Hepatic stellate cell (primary cell): ENCODE measurements at regions not wholly inside any gene's neighbourhood (a gene's known extent, or its start where the extent isn't known, plus 50 kb on each side); places are given as distances from the start of the nearest gene placed in this dataset.
A peak's percentile ranks its signal among the peaks of the same experiment; 100 is the strongest.
"Not testable (repeated sequence)": the region's sequence is repeated elsewhere in the genome, so short reads cannot be mapped to it uniquely, and the experiment has no call there.

ENCODE experiments used
- DNase-seq: peaks from one replicate; pipeline ENCODE4 v3.0.0; 2011; ENCODE audit warnings: low spot score

DNA sequence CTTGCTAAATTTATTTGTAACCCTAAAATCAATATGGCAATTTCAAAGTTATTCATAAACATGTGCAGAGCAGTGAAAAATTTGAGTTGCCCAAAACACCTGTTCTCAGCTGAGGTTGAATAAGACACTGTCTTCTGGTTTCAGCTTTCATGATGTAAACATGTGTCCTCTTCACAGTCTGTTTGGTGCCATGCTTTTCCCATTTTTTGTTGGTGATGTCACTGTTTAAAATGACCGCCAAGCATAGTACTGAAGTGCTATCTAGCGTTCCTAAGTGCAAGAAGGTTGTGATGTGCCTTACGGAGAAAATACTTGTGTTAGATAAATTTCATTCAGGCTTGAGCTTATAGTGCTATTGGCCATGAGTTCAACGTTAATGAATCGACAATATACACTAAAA lies 580.8 kb downstream of the ACTL7B start:
- no peak for DNase-seq

GRCh38 chr9:108273988-108274387 lies 581.8 kb downstream of the ACTL7B start:
- DNase-seq, result no peak

- DNase-seq, result peak; percentile 19
Measured at GRCh38 chr9:108272349-108272899, 583.4 kb downstream of the ACTL7B start.

DNA sequence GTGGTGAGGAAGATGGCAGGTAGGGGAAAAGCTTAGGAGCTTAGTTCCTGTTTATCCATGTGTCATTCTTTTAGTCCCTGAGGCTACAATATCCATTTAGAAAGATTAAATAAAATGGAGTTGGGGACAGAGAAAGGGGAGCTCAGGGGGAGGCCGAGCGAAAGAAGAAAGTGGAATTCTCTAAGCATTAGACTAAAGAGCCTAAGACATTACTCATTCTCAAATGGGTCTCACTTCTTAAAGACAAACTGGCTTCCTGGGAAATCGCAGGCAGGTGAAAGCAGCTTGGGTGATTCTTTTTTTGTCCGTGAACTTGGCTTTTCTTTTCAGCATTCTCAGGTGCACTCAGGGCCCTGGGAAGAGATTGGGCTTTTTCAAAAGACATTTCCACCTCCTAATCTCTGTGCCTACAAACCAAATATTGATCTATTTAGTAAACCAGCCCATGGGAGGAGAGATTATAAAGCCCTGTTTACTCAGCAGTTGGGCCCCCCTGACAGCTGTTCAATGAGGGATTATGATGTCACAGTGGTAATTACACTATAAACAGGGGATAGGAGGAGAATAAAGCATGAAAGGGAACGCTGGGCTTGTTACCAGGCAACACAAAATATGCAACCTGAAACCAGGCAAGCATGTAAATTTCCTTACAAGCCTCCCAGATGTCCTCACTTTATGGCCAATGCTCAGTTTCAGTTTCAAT lies 584.0 kb downstream of the ACTL7B start:
- DNase-seq, result peak; percentile 15

GRCh38 chr9:108271236-108271635 lies 584.5 kb downstream of the ACTL7B start:
- DNase-seq, result no peak

DNA sequence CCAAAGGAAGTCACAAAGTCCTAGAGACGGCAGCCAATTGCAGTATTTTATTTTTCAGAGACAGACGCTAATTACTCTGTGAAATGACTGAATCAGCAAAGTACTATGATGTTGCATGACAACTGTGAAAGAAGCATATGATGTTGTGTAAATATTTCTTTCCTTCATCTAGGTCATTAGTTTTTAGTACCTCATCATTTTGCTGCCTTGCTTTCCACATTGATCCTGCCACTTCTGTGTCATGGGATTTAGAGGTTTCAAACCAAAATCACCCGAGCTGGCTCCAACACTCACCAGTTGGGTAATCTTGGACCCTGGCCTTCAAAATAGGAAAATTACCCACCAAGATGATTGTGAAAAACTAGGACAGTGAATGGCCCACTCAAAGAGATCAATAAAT lies 585.2 kb downstream of the ACTL7B start:
- no peak for DNase-seq

DNA sequence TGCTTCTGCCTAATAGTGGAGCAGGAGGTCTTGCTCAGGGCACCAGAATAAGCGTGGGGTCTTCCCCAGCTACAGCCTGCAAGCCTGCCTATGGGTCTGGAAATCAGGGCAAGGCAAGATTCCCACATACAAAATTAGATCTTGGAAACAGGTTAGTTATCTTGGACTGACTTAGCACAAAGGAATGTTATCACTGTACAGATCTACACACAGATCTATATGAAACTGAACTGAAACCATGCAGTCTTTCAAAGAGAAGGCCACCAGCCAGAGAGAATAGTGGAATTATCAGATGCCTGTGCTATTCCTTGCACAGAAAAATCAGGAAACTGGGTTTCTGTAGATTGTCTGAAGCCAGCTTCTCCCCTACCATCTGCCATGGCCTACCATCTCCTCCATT lies 585.7 kb downstream of the ACTL7B start:
- no peak for DNase-seq

DNA sequence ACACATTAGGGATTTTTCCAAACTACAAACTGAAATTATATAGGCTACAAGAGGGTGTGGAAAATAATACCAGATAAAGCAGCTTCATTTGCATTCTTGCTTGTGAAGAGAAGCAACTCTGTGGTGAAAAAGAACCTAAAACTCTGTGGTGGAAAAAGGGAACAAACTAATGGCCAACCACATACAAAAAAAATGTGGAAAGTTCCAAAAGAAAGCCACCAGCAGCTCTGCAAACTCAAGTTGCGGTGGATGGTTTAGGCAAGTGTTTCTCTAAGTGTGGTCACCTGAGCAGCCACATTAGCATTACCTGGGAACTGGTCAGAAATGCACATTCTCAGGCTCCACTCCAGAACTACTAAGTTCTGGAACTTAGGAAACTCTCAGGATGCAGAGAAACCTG lies 586.4 kb downstream of the ACTL7B start:
- no peak for DNase-seq

- DNase-seq, result no peak
Measured at GRCh38 chr9:108265065-108265464, 590.7 kb downstream of the ACTL7B start.

DNA sequence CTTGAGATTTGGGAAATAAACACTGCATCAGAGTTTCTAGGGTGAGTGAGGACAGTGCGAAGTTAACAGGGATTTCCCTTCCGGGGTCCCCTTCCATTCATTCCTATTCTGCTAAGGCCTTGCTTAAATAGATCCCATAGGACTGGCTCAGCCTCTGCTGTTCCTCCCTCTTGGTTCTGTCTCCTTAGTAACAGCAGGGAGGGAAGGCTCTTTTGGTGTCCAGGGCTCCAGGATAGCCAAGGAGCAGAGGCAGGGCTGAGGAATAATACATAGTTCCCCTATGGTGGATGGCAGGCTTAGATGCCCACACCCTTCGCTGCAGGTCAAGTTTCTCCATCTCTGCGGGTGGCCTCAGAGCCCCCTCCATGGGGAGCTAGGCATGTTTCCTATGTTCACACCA lies 591.7 kb downstream of the ACTL7B start:
- DNase-seq, result no peak

- no peak for DNase-seq
Measured at GRCh38 chr9:108262836-108263235, 593.0 kb downstream of the ACTL7B start.

DNA sequence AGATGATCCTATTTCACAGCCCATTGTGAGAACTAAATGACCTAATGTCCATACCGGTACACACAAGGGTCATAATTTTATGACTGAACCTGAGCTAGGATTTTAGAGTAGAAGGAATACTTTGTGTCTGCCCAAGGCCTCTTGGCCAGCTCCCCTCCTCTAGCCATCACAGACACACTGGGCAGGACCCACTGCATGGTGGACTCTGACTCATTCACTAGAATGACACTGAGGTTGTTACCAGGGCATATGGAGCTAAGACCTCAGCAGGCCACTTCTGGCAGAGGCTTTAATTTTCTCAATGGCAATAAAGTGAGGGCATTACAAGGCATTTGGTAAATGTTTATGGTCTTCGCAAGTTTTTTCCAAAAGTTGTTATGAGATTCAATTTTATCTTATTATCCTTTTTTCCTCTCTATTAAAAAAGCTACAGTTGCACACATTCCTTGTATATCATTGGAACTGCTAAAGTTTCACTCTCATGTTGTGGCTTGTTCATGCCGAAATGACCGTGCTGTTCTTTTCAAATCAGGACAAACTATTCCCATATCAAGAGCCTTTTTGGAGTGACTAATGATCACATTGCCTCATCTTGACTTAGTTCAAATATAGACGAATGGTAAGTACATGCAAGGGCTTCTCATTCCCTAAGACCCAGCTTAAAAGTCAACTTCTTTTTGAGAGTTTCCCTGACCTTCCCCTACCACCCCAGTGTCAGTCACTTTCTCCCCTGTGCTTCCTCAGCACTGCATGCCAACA lies 595.7 kb downstream of the ACTL7B start:
- DNase-seq, result no peak

GRCh38 chr9:108258640-108259039 lies 597.1 kb downstream of the ACTL7B start:
- no peak for DNase-seq

DNA sequence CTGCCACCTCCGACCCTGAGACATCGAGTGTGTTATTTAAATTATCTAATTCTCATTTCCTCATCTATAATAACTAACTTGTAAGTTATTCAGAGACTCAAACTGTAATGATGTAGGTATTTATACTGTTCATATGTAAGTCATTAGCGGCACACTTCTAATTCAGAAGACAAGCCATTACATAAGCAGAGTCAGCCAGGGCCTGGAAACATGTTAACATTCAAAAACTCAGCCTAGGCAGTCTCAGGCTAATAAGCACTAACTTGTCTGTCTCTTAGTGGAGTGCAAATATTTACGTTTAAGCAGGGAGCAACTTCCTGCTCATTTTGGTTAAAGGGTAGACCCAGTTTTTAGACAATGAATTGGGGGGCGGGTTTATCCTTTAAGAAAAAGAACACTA lies 598.4 kb downstream of the ACTL7B start:
- DNase-seq, result no peak

- DNase-seq, result no peak
Measured at GRCh38 chr9:108254236-108254635, 601.5 kb downstream of the ACTL7B start.

DNA sequence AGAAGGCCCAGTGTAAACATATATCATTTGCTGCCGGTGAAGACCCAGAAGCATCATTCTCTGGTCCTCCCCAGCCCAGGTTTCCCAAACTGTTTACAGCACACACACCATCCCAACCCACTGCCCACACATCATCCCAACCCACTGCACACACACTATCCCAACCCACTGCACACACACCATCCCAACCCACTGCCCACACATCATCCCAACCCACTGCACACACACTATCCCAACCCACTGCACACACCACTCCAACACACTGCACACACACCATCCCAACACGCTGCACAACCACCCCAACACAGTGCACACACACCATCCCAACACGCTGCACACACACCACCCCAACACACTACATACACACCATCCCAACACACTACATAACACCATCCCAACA lies 608.4 kb downstream of the ACTL7B start:
- DNase-seq, result not testable (repeated sequence)

DNA sequence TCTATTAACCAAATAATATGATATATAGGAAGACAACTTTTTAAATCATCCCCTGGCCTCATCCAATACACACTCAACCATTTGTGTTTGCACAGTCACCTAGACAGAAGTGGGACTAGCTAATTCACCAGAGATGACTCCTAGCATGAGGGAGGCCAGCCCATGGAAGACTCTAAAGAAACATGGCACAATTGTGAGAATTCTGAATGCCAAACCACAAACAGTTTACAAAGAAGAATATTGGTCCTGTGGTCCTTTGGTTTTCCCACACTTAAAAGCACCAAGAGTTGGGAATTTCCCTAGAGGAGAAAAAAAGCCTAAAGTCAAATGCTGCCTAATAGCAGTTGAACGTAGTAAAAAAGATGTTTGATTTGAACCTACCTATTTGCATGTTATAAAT lies 609.9 kb downstream of the ACTL7B start:
- no peak for DNase-seq

DNA sequence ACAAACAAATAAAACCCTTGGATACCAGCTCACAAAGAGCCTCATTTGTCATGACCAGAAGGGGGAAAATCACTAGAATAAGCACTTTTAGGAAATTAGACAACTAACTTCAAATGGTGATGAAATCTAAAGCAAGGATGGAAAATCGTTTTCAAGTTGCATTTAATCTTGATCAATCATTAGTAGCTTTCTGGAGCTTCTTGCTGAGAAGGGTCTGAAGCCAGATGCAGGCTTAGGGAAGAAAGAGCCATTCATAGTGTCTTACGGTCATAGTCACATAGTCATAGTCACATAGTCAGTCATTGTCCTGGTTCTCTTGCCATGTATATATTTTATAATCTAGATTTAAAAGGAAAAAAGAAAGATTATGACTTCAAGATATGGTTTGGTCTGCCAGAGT lies 610.5 kb downstream of the ACTL7B start:
- DNase-seq, result no peak

- DNase-seq, result no peak
Measured at GRCh38 chr9:108244686-108245085, 611.1 kb downstream of the ACTL7B start.

GRCh38 chr9:108241384-108242073 lies 614.3 kb downstream of the ACTL7B start:
- DNase-seq, result no peak

GRCh38 chr9:108239696-108240321 lies 616.0 kb downstream of the ACTL7B start:
- DNase-seq, result no peak

DNA sequence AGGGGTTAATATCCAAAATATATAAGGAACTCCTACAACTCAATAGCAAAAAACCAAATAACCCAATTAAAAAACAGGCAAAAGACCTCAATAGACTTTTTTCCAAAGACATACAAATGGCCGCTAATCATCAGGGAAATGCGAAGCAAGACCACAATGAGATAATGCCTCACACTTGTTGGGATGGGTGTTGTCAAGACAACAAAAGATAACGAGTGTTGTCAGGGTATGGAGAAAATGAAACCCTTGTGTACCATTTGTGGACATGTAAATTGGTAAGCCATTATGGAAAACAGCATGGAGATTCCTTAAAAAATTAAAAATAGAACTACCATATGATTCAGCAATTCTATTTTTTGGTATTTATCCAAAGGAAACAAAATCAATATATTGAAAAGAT lies 620.2 kb downstream of the ACTL7B start:
- no peak for DNase-seq
